DMS53 treated with DMSO at 0.1 percent for 48 hours (cell line): ENCODE measurements at regions not wholly inside any gene's neighbourhood (a gene's known extent, or its start where the extent isn't known, plus 50 kb on each side); places are given as distances from the start of the nearest gene placed in this dataset.

ENCODE experiments used
- DNase-seq: peaks from one replicate; lab custom pipeline; 2025; ENCODE audit not compliant: unreplicated experiment; lab: John Stamatoyannopoulos, UW

GRCh38 chr5:152855441-152855840 lies 450.4 kb upstream of the NMUR2 start:
- DNase-seq: no peak

- DNase-seq: no peak
Observed at GRCh38 chr5:152861231-152861630, 456.2 kb upstream of the NMUR2 start.

- DNase-seq: no peak
Observed at GRCh38 chr5:152864447-152864846, 459.4 kb upstream of the NMUR2 start.

- DNase-seq: no peak
Observed at GRCh38 chr5:152864991-152865390, 459.9 kb upstream of the NMUR2 start.

GRCh38 chr5:152869971-152870370 lies 464.9 kb upstream of the NMUR2 start:
- no peak for DNase-seq

GRCh38 chr5:152882621-152883020 lies 477.5 kb upstream of the NMUR2 start:
- no peak for DNase-seq

GRCh38 chr5:152883066-152883775 lies 478.1 kb upstream of the NMUR2 start:
- no peak for DNase-seq

GRCh38 chr5:152884006-152884405 lies 478.9 kb upstream of the NMUR2 start:
- no peak for DNase-seq

GRCh38 chr5:152900332-152900731 lies 495.3 kb upstream of the NMUR2 start:
- no peak for DNase-seq

- no peak for DNase-seq
Observed at GRCh38 chr5:152901754-152902153, 496.7 kb upstream of the NMUR2 start.

GRCh38 chr5:152905286-152905685 lies 500.2 kb upstream of the NMUR2 start:
- DNase-seq: no peak

- DNase-seq: no peak
Observed at GRCh38 chr5:152907488-152908245, 502.6 kb upstream of the NMUR2 start.

GRCh38 chr5:152912924-152913323 lies 507.8 kb upstream of the NMUR2 start:
- DNase-seq: no peak

- DNase-seq: no peak
Observed at GRCh38 chr5:152932621-152933020, 527.5 kb upstream of the NMUR2 start.

GRCh38 chr5:152933056-152933455 lies 528.0 kb upstream of the NMUR2 start:
- no peak for DNase-seq

GRCh38 chr5:152938630-152939029 lies 533.6 kb upstream of the NMUR2 start:
- DNase-seq: no peak

GRCh38 chr5:152942633-152943336 lies 537.7 kb upstream of the NMUR2 start:
- DNase-seq: no peak

GRCh38 chr5:152953788-152954483 lies 536.5 kb upstream of the GRIA1 start:
- no peak for DNase-seq

GRCh38 chr5:152956943-152957613 lies 533.4 kb upstream of the GRIA1 start:
- DNase-seq: no peak

GRCh38 chr5:152978141-152978835 lies 512.2 kb upstream of the GRIA1 start:
- no peak for DNase-seq
